Endothelial cell of umbilical vein (primary cell): ENCODE measurements at regions not wholly inside any gene's neighbourhood (a gene's known extent, or its start where the extent isn't known, plus 50 kb on each side); places are given as distances from the start of the nearest gene placed in this dataset.

Source experiments
- BruUV-seq: library from RNA; stranded (reverse); fragments of 400-500 nt; replicated peaks from 2 replicates; lab custom pipeline; 2021; lab: Mats Ljungman, UMichigan
- CTCF ChIA-PET: fragments of 300-600, 350-600 bp; sonication (Branson Sonifier 250); formaldehyde crosslinking; loops from one replicate; lab custom pipeline; 2021; ENCODE audit warnings: antibody characterized with exemption, inconsistent platforms; lab: Charles Lee
- POLR2A ChIA-PET: fragments of 300-600, 350-600 bp; sonication (Branson Sonifier 250); formaldehyde crosslinking; loops from one replicate; lab custom pipeline; 2021; ENCODE audit warnings: antibody characterized with exemption, inconsistent platforms; lab: Charles Lee
- DNase-seq: peaks from one replicate; pipeline ENCODE4 v3.0.0-alpha.2; 2011; ENCODE audit warnings: low read depth, low spot score
- FAIRE-seq: peaks from 2 replicates; lab custom pipeline; 2011; peaks lifted over from hg19 to GRCh38; lab: Jason Lieb, UNC
- H2AFZ ChIP-seq: 2 replicates; pipeline ENCODE4 v1.6.0; 2012; ENCODE audit warnings: low read depth, low read length, control low read depth, inconsistent platforms
- H3K27ac ChIP-seq: 2 replicates; pipeline ENCODE4 v1.5.1; 2011; ENCODE audit warnings: low read depth, mild to moderate bottlenecking, control low read depth, low read length, moderate library complexity; ENCODE audit not compliant: insufficient read depth
- H3K27me3 ChIP-seq, 2 experiments: 2 replicates each; pipeline versions ENCODE4 v1.6.0 to v1.6.1; 2011; ENCODE audit warnings: low read length in 2 of 2, mixed read lengths in 1 of 2; ENCODE audit not compliant: control insufficient read depth in 2 of 2, insufficient read depth in 2 of 2
- H3K36me3 ChIP-seq, 2 experiments: 2 replicates in 1 of 2; 3 replicates in 1 of 2; pipeline ENCODE4 v1.5.1; 2011; ENCODE audit warnings: low read length in 2 of 2, mild to moderate bottlenecking in 1 of 2, moderate library complexity in 1 of 2; ENCODE audit not compliant: control insufficient read depth in 2 of 2, insufficient read depth in 2 of 2; ENCODE audit errors: extremely low read depth in 1 of 2
- H3K4me1 ChIP-seq: 3 replicates; pipeline ENCODE4 v1.5.1; 2011; ENCODE audit warnings: mild to moderate bottlenecking, low read length; ENCODE audit not compliant: control insufficient read depth, insufficient read depth; ENCODE audit errors: extremely low read depth
- H3K4me2 ChIP-seq: 2 replicates; pipeline ENCODE4 v1.6.1; 2011; ENCODE audit warnings: low read length, control low read depth, mixed read lengths; ENCODE audit not compliant: insufficient read depth
- H3K4me3 ChIP-seq, 3 experiments: fragments of 200-600 bp in 1 of 3; sonication (generic), shearing (Covaris generic) in 1 of 3; replicated peaks in 1 of 3; 2 replicates each; pipeline ENCODE4 v1.5.1; 2011 to 2016; ENCODE audit warnings: control low read depth in 3 of 3, low read length in 3 of 3, mild to moderate bottlenecking in 2 of 3, inconsistent platforms in 1 of 3, low read depth in 1 of 3, moderate library complexity in 1 of 3; ENCODE audit not compliant: insufficient read depth in 1 of 3
- H3K79me2 ChIP-seq: 2 replicates; pipeline ENCODE4 v1.6.0; 2012; ENCODE audit warnings: low read length, inconsistent platforms; ENCODE audit not compliant: control insufficient read depth, insufficient read depth
- H3K9ac ChIP-seq: replicated peaks from 2 replicates; pipeline ENCODE3; 2011; ENCODE audit warnings: low read length, control low read depth; ENCODE audit not compliant: insufficient read depth; ENCODE audit errors: extremely low read depth
- H3K9me1 ChIP-seq: replicated peaks from 3 replicates; pipeline ENCODE4 v1.6.0; 2011; ENCODE audit warnings: mild to moderate bottlenecking, low read length; ENCODE audit not compliant: control insufficient read depth, insufficient read depth; ENCODE audit errors: extremely low read depth
- H3K9me3 ChIP-seq: replicated peaks from 2 replicates; pipeline ENCODE4 v1.5.1; 2012; ENCODE audit warnings: low read length, inconsistent platforms; ENCODE audit not compliant: control insufficient read depth, insufficient read depth
- H4K20me1 ChIP-seq: replicated peaks from 2 replicates; pipeline ENCODE3; 2011; ENCODE audit warnings: mild to moderate bottlenecking, low read length; ENCODE audit not compliant: control insufficient read depth, insufficient read depth; ENCODE audit errors: extremely low read depth
- CTCF ChIP-seq, 2 donors: IDR thresholded peaks; 1 replicate in 1 of 2; 2 replicates in 1 of 2; pipeline ENCODE4 v1.5.1; 2011; ENCODE audit warnings: low read length in 2 of 2, mild to moderate bottlenecking in 2 of 2, moderate library complexity in 2 of 2, control low read depth in 1 of 2, inconsistent platforms in 1 of 2, low read depth in 1 of 2; ENCODE audit not compliant: insufficient read depth in 1 of 2; ENCODE audit errors: extremely low read depth in 1 of 2
- EZH2 ChIP-seq: IDR thresholded peaks from 2 replicates; pipeline ENCODE4 v1.6.1; 2012; ENCODE audit warnings: borderline replicate concordance, low read depth, mild to moderate bottlenecking, moderate library complexity, low read length, inconsistent platforms; ENCODE audit not compliant: severe bottlenecking
- FOS ChIP-seq: IDR thresholded peaks from 2 replicates; pipeline ENCODE4 v1.6.1; 2011; ENCODE audit warnings: mild to moderate bottlenecking, low read length, moderate library complexity, borderline replicate concordance; ENCODE audit not compliant: insufficient read depth
- GATA2 ChIP-seq: IDR thresholded peaks from 2 replicates; pipeline ENCODE4 v1.7.0; 2011; ENCODE audit warnings: low read depth, mild to moderate bottlenecking, moderate library complexity, mixed read lengths, low read length; ENCODE audit not compliant: insufficient read length, insufficient read depth
- JUN ChIP-seq: IDR thresholded peaks from 2 replicates; pipeline ENCODE4 v1.6.1; 2011; ENCODE audit warnings: borderline replicate concordance, low read depth; ENCODE audit not compliant: insufficient read length, insufficient read depth
- MAX ChIP-seq: IDR thresholded peaks from 2 replicates; pipeline ENCODE4 v1.6.1; 2011; ENCODE audit not compliant: insufficient read depth, insufficient read length
- MYC ChIP-seq: IDR thresholded peaks from one replicate; pipeline ENCODE4 v1.6.1; 2011; ENCODE audit warnings: mild to moderate bottlenecking, low read depth, low read length
- POLR2A ChIP-seq: IDR thresholded peaks from 2 replicates; pipeline ENCODE4 v1.6.1; 2012; ENCODE audit warnings: low read depth, mild to moderate bottlenecking, control low read depth, low read length
- POLR2AphosphoS5 ChIP-seq: IDR thresholded peaks from 2 replicates; pipeline ENCODE4 v1.6.1; 2012; ENCODE audit warnings: low read depth, mild to moderate bottlenecking, control low read depth, low read length, moderate library complexity; ENCODE audit not compliant: insufficient read depth
- dilution Hi-C: fragments of 300-500 bp; cut with MboI; formaldehyde crosslinking; loops from one replicate; pipeline ENCODE4 v1.15.0; 2019; ENCODE audit warnings: low sequenced_read_pairs; ENCODE audit not compliant: extremely low pct_ligation_motif_present
- intact Hi-C: fragments of 100-400 bp; cut with micrococcal nuclease; formaldehyde crosslinking; loops from one replicate; pipeline ENCODE4 v1.10.0; 2022

GRCh38 chr6:81609736-81610135 is 142.7 kb downstream of the TENT5A start:
- no peaks in the 10 kb centered on the region for H3K9me1 ChIP-seq
- DNase-seq (no peak), FAIRE-seq (no peak)
- no peaks in the 10 kb centered on the region for H3K9me3 ChIP-seq
- no peak overlapping the region for H3K27ac ChIP-seq
- peaks cover 28% of the 10 kb centered on the region for H3K4me1 ChIP-seq
- BruUV-seq, result no TSS peak
- H3K9ac ChIP-seq, result no peak overlapping the region
- POLR2A ChIA-PET, result no interaction called here
- TF ChIP-seq JUN, result no peak
- TF ChIP-seq MAX, result no peak
- TF ChIP-seq EZH2, result no peak
- TF ChIP-seq FOS, result no peak
- no peak for TF ChIP-seq GATA2
- no peak for TF ChIP-seq MYC
- TF ChIP-seq POLR2A, result no peak
- TF ChIP-seq CTCF (IDR thresholded peaks at IDR 0.05; ENCODE audit: extremely low read depth in 1 of 2, insufficient read depth in 1 of 2, low read depth in 1 of 2, low read length in 2 of 2), result no peak
- TF ChIP-seq POLR2AphosphoS5, result no peak
- CTCF ChIA-PET, result no interaction called here
- H4K20me1 ChIP-seq, result no peaks in the 10 kb centered on the region
- H3K27me3 ChIP-seq, result no peaks in the 10 kb centered on the region
- H3K4me2 ChIP-seq, result no peak overlapping the region
- no peaks in the 10 kb centered on the region for H3K36me3 ChIP-seq
- dilution Hi-C loops, result no loop called here
- no peak overlapping the region for H3K4me3 ChIP-seq
- no peak overlapping the region for H2AFZ ChIP-seq
- intact Hi-C loops, result loop anchor here (5.0 to 10.0 kb wide), 2 partner anchors 405 to 1438 kb away; no protein-coding TSS in a partner anchor
- no peaks in the 10 kb centered on the region for H3K79me2 ChIP-seq
